GM18507 (cell line): ENCODE measurements at regions not wholly inside any gene's neighbourhood (a gene's known extent, or its start where the extent isn't known, plus 50 kb on each side); places are given as distances from the start of the nearest gene placed in this dataset.
A peak's percentile ranks its signal among the peaks of the same experiment; 100 is the strongest.

Source experiments
- DNase-seq: peaks from one replicate; pipeline ENCODE4 v3.0.0; 2011; ENCODE audit warnings: low read depth; ENCODE audit not compliant: insufficient read length; ENCODE audit errors: extremely low spot score
- FAIRE-seq: peaks from 2 replicates; lab custom pipeline; 2011; peaks lifted over from hg19 to GRCh38; lab: Jason Lieb, UNC

DNA sequence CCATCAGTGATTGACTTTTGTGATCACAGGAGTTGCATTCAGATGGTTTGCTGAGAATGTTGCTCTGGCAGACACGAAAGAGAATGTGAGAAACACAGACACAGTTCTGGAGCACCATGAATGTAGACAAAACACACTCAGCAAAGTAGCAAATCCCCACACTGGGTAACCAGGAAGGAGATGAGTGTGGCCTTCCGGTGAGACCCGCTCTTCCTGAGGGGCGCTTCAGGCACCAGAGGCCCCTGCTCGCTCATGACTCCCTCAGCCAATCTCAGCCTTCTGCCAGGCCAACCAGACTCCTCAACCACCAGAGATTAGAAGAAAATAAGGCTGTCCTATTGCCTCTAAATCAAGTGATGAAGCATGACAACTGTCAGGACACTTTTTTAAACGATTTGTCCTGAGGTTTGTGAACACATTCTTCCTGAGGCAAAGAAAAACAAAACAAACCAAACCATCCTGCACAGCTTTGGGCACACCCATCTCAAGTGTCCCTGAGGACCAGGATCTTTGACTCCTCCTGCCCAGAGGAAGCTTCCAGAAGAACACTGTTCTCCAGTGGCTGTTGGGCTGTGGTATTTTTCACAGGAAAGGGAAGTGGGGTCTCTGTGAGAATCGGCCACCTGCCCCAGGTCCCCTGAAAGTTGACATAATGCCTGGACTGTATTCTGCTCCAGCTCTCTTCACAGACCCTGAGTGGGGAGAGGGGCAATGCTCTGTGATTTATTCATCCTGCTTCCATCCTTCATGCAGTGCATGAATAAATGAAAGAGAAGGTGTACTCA is 152.8 kb downstream of the BCL11A start:
- no peak for FAIRE-seq
- no peak for DNase-seq

DNA sequence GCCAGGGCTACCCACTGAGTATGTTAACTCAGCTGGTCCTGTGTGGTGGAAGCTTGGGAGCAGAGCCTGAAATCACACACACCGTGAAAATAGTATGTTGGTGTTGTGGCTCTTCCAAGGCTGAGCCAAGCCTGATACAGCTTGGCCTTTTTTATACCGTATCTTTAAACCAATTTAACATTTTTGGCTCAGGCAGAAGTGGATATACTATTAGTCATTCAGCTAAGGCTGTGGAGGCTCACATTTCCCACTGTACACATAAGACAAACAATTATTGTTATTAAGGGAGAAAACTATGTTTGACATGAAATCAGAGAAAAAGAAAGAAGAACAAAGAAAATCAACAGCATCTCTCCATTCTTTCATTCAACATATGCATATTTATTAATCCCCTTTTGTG is 159.0 kb downstream of the BCL11A start:
- DNase-seq (no peak), FAIRE-seq (no peak)

DNA sequence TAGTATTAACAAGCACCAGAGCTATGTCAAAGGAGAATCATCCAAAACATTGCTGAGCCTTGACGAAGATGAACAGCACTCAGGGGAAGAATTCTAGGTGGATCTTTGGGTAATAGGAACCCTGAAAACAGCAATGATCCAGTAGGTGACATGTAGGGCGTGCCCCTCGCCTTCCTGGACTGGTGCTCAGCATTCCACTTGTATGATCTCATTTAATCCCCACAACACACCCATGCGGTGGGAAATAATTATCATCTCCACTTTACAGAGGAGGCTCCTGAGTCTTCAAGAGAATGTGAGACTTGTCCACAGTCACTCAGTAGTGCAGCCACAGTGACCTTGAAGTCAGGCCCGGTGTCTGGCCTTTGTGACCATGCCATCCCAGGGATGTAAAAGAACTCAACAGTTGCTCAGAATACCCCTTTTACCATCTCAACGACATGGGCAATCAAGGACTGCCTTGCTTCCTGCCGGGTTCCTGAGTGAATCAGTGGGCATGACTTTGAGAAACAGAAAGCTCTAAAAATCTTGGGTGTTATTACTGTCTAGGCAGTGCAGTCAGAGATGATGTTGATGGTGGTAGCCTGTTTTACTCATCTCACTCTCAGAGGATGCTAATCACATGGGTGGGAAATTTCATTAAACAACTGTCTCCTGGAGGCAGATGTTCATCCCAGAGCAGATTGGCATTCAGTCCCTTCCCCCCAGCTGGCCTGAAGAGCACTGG is 161.6 kb downstream of the BCL11A start:
- FAIRE-seq (no peak), DNase-seq (no peak)

DNA sequence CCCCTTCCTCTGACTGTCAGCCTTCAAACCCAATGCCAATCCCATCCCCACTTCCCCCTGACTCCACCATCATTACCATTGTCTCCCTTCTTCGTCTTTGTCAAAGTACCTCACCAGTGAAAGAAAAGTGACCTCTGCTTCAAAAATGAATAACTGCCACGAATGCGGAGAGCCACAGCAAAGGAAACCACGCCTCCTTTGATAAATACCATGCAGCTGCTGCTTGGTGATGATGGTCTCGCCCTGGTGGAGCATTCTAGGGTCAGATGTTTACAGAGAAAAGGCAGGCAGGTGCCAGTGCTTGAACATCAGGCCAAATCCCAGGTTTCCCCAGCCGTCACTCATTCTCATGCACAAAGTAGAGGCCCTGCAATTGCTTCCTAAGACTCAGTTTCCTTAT is 162.2 kb downstream of the BCL11A start:
- no peak for DNase-seq
- FAIRE-seq = no peak

DNA sequence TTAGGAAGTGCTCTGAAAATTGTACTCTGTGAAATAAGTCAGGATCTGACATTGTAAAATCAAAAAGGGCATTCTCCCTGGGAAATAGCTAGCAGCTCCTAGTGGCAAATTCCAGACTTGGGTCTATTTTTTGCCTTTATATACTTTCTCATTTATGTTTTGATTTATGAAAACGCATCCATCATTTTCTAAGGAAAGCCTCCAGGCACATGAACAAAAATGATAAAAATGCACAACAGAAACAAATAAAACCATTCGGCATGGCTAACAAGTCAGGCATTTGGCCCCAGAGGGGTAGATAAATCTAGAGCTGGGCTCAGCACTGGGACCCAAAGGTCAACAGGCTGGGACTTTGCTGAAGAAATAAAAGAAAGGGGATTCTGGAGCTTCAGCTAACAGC is 167.0 kb downstream of the BCL11A start:
- FAIRE-seq = no peak
- DNase-seq = no peak

DNA sequence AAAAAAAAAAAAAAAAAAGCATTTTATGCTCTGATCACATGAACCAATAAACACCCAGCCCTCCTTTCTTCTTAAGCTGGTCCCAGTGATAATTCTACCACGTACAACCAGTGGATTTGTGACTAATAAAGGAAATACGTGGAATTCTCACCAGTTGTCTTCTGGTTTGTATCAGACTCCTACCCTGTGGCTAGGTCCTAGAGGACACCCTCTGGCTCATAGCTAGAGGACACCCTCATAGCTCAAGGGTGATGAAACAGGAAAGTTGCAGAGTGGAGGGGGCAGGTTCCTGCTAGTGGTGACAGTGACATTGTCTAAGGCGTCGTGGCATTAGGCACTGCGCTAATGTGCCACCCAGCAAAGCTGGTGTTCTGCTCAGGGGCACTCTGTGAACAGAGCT is 167.8 kb downstream of the BCL11A start:
- no peak for FAIRE-seq
- DNase-seq = no peak

DNA sequence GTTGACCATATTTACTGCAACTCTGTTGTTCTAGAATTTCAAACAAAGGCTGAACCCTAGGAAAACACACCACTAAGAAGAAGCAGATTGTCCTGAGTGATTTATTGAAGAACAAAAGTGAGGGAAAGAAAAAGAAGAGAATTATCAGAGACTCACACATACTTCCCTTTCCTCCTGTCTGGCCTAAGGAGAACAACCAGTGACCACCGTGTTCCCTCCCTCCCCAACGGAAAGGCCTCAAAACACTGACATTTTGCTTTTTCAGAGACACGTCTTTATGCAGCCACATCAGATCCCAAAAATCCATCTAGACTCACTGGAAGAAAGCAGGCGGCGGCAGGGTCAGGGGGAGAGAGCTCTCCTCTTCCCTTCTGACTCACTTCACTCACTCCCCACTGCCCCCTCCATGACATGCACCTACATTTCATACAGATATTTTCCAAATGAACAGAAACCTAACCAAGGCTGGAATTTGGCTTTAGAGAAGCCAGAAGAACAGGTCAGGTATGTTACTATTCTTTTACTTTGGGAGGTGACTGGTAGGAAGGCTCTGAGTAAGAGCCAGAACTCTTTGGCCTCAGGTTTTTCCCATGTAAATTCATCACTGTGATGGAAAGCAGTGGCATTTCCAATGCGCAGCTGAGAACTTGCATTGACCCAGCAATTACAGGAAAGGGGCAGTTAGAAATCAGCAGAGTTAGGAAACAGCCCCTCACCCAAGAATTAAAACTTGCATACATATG is 169.9 kb downstream of the BCL11A start:
- no peak for FAIRE-seq
- DNase-seq = no peak

DNA sequence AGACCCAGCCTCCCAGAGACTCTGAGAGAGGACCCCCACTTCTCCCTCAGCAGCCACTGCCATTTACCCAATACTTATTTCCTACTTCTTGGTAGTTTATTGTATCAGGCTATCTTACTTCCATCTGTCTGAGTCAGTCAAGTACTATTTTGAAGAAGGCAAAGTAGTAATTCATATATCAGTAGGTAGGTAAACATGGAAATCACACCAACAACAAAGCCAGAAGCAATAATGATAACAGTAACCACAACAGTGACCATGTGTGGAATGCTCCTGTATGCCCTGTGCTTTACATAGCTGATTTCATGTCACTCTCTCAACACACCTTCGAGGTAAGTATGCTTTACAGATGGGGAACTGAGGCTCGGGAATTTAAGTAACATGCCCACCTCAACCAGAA is 173.0 kb downstream of the BCL11A start:
- no peak for DNase-seq
- FAIRE-seq = no peak

DNA sequence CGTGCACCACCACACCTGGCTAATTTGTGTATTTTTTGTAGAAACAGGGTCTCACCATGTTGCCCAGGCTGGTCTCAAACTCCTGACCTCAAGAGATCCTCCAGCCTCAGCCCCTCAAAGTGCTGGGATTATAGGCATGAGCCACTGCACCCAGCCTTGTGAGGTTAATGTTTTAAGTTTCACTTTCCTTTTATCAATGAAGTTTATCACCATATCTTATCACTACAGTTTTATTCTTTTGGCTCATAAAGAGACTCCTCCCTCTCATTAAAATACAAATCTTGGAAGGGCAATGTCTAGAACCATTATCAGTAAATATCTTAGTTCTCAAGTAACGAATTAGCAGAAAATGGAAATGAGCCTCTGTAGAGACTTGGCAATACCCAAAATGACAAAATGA is 173.8 kb downstream of the BCL11A start:
- DNase-seq (no peak), FAIRE-seq (no peak)

DNA sequence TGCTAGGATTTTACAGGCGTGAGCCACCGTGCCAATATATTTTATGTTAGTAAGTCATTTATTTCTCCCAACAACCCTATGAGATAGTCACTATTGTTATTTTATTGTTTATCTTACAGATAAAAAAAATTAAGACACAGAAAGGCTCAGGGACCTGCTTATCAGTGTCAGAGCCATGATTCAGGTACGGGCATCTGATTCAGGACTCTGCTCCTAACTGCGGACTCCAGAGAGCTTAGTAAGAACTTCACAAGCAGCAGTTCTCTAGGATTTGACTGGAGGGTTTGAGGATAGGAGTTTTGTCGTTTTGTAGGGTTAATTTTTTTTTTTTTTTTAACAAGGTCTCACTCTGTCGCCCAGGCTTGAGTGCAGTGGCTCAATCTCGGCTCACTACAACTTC is 174.2 kb downstream of the BCL11A start:
- FAIRE-seq = no peak
- DNase-seq = no peak

DNA sequence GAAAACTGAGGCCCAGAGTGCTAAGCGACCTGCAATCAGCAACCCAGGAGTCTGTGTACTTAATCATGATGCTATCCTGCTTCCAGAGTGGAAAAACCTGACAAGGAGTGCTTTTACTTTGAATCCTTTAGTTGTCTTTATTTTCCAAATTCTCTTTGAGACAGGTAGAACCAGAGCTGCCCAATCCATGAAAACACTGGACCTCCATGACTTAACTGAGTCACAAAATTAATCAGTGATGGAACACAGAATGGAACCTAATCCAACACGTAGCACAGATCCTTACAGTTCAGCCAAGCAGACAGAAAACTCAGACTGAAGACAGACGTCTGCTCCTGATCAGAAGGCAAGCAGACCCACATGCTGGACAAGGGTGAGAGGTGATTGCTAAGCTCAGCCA is 175.6 kb downstream of the BCL11A start:
- no peak for FAIRE-seq
- no peak for DNase-seq

DNA sequence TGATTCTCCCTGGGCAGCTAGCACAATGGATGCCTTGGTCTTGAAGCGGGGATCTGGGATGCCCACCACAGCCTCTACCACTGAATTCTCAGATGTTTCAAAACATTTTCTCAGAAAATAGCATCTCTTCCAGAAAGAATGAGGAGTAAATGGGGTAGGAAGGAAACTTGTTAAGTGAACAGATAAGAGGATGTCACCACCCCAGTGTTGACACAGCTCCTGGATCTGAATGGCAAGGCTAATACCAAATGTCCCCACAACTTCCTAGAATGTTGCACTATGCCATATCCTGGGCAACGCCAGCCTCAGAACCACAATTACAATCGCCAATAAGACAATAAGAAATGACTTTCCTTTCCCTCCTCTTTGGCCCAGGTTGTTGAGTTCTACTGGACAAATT is 177.2 kb downstream of the BCL11A start:
- no peak for FAIRE-seq
- no peak for DNase-seq

DNA sequence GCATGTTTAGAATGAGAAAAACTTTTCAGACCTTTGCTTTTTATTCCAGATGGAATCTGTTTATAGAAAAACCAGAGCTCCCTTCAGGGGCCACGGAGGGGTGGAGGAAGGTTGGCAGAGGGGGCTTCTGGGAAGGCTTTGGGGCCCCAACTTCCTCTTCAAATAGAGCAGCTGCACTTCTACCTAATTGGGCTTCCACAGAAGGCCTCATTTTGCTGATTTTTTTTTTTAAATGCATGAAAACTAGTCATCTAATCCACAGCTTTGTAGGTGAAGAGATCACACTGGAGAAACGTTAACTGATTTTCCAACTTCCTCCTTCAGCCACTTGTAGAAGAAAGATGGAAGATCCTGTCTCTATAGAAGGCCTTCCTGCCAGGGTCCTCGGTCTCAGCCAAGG is 181.8 kb downstream of the BCL11A start:
- no peak for DNase-seq
- FAIRE-seq = no peak

DNA sequence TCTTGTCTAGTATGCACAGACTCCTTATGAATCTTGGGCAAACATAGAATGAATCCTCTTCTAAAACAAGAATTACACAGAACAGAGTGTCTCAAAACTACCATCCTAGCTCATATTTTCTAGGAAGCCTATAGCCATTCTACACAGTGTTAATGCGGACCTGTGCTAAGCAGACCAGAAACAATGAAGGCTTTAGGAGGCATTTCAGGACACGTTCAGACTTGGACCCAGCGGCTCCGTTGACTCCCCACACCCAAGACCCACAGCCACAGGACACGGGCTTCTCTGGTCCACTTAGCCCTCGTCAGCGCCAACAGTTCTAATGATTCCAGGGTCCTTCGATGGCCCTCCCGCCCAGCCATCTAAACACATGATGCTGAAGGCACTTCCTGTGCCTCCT is 182.2 kb downstream of the BCL11A start:
- FAIRE-seq (no peak), DNase-seq (no peak)

DNA sequence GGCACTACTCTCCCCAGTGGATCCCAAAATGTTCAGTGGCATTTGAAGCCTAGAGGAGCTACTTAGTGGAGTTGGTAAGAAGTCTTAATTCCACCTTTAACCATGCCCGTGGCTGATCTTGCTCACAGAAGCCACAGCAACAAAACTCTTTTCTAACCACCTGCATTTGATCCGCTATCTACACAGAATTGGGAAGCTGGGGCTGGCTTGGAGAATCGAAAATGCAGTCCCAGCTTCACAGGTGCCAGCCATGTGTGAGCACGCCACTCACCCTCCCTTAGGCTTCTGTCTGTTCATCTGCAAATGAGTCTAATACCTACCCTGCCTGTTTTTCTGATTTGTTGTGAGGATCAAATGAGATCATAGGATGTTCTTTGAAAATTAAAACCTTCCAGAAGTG is 182.6 kb downstream of the BCL11A start:
- DNase-seq (no peak), FAIRE-seq (no peak)

DNA sequence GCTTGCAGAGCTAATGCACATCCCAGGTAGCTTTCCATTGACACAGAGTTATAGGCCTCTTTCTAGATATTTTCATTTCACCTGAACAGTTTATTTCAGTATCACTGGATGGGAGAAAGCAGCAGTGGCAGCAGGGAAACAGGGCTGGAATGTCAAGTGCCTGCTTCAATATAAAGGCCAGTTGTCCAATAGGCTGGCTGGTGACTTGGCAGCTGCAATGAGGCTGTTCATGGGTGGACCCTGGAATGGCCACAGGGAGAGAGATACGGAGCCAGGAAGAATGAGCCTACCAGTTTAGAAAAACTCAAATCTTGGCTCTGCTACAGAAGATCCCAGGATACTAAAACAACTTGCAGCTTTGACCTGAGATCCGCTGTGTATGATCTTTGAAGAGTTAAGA is 185.0 kb downstream of the BCL11A start:
- no peak for DNase-seq
- no peak for FAIRE-seq

DNA sequence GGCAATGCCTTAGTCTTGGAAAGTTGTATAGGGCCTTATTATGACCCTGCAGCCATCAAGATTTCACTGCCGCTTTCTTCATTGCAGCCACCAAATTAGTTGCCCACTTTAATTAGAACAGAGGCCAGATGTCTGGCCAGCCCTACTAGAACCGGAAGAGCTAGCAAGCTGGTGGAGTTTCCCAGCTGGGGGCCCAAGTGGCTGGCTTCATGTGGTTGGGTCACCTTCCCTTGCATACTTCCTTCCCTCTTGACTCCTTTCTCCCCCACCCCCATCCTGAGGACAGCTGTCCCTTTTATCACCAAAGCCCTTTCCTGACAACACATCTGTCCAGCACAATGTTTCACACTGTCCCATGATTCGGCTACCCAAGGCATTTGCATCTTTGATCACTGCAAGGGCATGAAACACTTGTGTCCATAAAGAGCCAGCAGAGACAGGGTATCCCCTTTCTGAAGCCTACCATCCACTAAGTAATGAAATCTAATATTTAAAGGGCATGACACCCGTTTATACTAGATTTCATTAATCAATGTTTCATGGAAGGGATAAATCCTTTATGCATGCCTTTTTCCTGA is 187.2 kb downstream of the BCL11A start:
- peak; percentile 86 for FAIRE-seq

DNA sequence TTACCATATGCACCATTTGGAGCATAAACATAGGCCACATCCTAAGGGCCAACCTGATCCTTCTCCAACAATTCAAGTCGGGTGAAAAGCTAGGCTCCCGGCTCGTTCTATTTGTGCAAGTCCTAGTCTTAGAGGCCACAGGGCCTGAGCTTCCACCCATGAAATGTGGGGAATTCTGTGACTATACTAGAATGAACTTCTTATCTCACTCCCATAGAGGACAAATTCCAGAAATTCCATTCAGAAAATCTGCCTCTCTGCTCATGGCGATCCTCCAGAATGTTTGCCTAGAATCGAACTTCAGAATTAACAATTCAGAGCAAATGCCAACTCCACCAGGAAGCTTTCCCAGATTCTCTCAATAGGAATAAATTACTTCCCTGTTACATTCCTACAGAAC is 187.9 kb downstream of the BCL11A start:
- DNase-seq (no peak), FAIRE-seq (no peak)

More for the DNA sequence above, 187.2 kb downstream of the BCL11A start:
- DNase-seq = no peak

DNA sequence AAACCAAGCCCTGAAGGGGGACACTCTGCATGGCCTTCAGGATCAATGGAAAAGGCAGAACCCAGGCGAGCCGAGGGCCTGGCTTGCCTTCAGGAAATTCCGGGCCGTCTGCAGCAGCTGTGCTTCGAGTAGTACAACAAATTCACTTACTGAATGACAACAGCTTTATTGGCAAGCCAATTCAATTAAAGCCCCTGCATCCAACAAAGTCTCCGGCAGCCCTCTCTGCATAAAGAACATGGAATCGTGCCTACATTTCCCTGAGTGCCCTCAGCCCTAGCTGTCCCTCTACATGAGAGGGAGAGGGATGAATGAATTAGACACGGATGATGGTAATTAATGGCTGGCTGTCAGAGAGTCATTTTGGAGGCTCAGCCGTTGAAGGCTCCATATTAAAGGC is 189.0 kb downstream of the BCL11A start:
- DNase-seq = no peak

DNA sequence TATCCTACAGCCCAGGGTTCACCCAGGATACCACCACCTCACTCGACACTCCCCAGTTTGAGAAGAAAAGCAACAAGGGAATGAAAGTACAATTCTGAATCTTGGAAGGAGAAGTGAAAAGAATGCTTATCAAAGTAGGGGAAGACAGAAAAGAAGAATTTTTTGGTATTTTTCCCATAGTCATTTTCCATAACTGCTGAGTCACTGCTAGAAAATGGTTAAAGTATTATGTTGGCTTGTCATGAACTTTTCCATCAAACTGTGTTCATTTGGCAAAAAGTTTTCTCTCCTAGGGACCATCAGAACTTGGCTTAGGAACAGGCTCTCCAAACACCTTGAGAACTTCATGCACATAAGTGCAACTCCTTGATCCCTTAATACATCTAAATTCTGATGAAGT is 192.0 kb downstream of the BCL11A start:
- no peak for DNase-seq
- no peak for FAIRE-seq

More for the DNA sequence above, 189.0 kb downstream of the BCL11A start:
- FAIRE-seq = no peak
